GM12878 (cell line): ENCODE measurements at regions not wholly inside any gene's neighbourhood (a gene's known extent, or its start where the extent isn't known, plus 50 kb on each side); places are given as distances from the start of the nearest gene placed in this dataset.

Experiments used
- ATAC-seq: fragments of 200-7000 bp; cut with Tn5 transposase; 3 replicates; pipeline ENCODE4 v1.9.1; 2020; ENCODE audit warnings: mild to moderate bottlenecking, moderate library complexity
- BruUV-seq: library from RNA; stranded (reverse); fragments of 400-500 nt; replicated peaks from 2 replicates; lab custom pipeline; 2021; lab: Mats Ljungman, UMichigan
- CTCF ChIA-PET: fragments of 300-600 bp; sonication (Branson Sonifier 250); formaldehyde crosslinking; extraction: SDS; loops from one replicate; lab custom pipeline; 2021; ENCODE audit warnings: inconsistent platforms; lab: Yijun Ruan, JAX
- POLR2A ChIA-PET: fragments of 350-600 bp; formaldehyde crosslinking; extraction: SDS; loops from one replicate; lab custom pipeline; 2021; ENCODE audit warnings: inconsistent platforms; lab: Charles Lee
- RAD21 ChIA-PET: fragments of 300-600 bp; sonication (Branson Sonifier 250); formaldehyde crosslinking; loops from one replicate; lab custom pipeline; 2023; ENCODE audit warnings: antibody characterized with exemption; ENCODE audit not compliant: unreplicated experiment; lab: Charles Lee
- SMC1A ChIA-PET: fragments of 300-600 bp; sonication (Branson Sonifier 250); formaldehyde crosslinking; loops from one replicate; lab custom pipeline; 2023; ENCODE audit not compliant: unreplicated experiment, uncharacterized antibody; lab: Charles Lee
- DNase-seq: peaks from one replicate; pipeline ENCODE4 v3.0.0-alpha.2; 2011; ENCODE audit warnings: low read depth, low spot score
- FAIRE-seq: peaks from 3 replicates; lab custom pipeline; 2011; peaks lifted over from hg19 to GRCh38; lab: Jason Lieb, UNC
- H2AFZ ChIP-seq: 2 replicates; pipeline ENCODE4 v1.6.0; 2011; ENCODE audit warnings: low read depth, low read length, control low read depth; ENCODE audit not compliant: control insufficient read depth
- H3K27ac ChIP-seq: 2 replicates; pipeline ENCODE4 v1.5.1; 2011; ENCODE audit warnings: control low read depth; ENCODE audit not compliant: control insufficient read depth, insufficient read depth
- H3K27me3 ChIP-seq, 2 experiments: replicated peaks in 1 of 2; 2 replicates each; pipeline versions ENCODE4 v1.6.0 to v1.6.1; 2011; ENCODE audit warnings: low read length in 1 of 2; ENCODE audit not compliant: control insufficient read depth in 2 of 2, insufficient read depth in 2 of 2
- H3K36me3 ChIP-seq, 2 experiments: 2 replicates each; pipeline ENCODE4 v1.5.1; 2011; ENCODE audit warnings: low read length in 1 of 2; ENCODE audit not compliant: control insufficient read depth in 2 of 2, insufficient read depth in 2 of 2
- H3K4me1 ChIP-seq: 2 replicates; pipeline ENCODE4 v1.6.1; 2011; ENCODE audit warnings: mild to moderate bottlenecking, low read length, moderate library complexity, mixed read lengths; ENCODE audit not compliant: control insufficient read depth, insufficient read depth
- H3K4me2 ChIP-seq: 2 replicates; pipeline ENCODE4 v1.6.0; 2011; ENCODE audit warnings: control low read depth; ENCODE audit not compliant: control insufficient read depth, insufficient read depth
- H3K4me3 ChIP-seq: fragments of 200-600 bp; sonication (generic); 2 replicates; pipeline ENCODE4 v1.5.1; 2016
- H3K79me2 ChIP-seq: 2 replicates; pipeline ENCODE4 v1.6.0; 2011; ENCODE audit warnings: low read length; ENCODE audit not compliant: control insufficient read depth, insufficient read depth
- H3K9ac ChIP-seq: 2 replicates; pipeline ENCODE4 v1.8.0; 2011; ENCODE audit warnings: low read length, control low read depth, mixed read lengths; ENCODE audit not compliant: control insufficient read depth, insufficient read depth
- H3K9me3 ChIP-seq: replicated peaks from 3 replicates; pipeline ENCODE4 v1.5.1; 2011; ENCODE audit warnings: mild to moderate bottlenecking, low read length; ENCODE audit not compliant: control insufficient read depth, insufficient read depth
- H4K20me1 ChIP-seq: 2 replicates; pipeline ENCODE4 v1.6.0; 2011; ENCODE audit not compliant: control insufficient read depth, insufficient read depth
- E2F8 ChIP-seq: fragments of 450-650 bp; IDR thresholded peaks from 2 replicates; pipeline ENCODE4 v1.6.1; 2018; ENCODE audit warnings: mild to moderate bottlenecking, low read depth, moderate library complexity; ENCODE audit not compliant: partially characterized antibody
- ESRRA ChIP-seq: IDR thresholded peaks from 2 replicates; pipeline ENCODE4 v1.6.1; 2012; ENCODE audit warnings: mild to moderate bottlenecking, low read length, improper control_type of control experiment
- ETV6 ChIP-seq, 2 experiments: fragments of 450-650 bp in 1 of 2; IDR thresholded peaks in 1 of 2; conservative IDR thresholded peaks in 1 of 2; 2 replicates each; pipeline ENCODE4 v1.6.1; 2014; ENCODE audit warnings: antibody characterized with exemption in 1 of 2, borderline replicate concordance in 1 of 2, low read depth in 1 of 2, mild to moderate bottlenecking in 1 of 2, moderate library complexity in 1 of 2
- MXI1 ChIP-seq: fragments of 150-350 bp; IDR thresholded peaks from 2 replicates; pipeline ENCODE4 v1.6.1; 2011; ENCODE audit warnings: low read depth, mild to moderate bottlenecking, inconsistent platforms, low read length, improper control_type of control experiment
- NFYA ChIP-seq: IDR thresholded peaks from 2 replicates; pipeline ENCODE4 v1.6.1; 2011; ENCODE audit warnings: low read depth, mild to moderate bottlenecking, low read length, improper control_type of control experiment, borderline replicate concordance
- PAX5 ChIP-seq: IDR thresholded peaks from 2 replicates; pipeline ENCODE4 v1.6.1; 2011; ENCODE audit warnings: low read depth, low read length, borderline replicate concordance
- RAD51 ChIP-seq: fragments of 450-650 bp; IDR thresholded peaks from 2 replicates; pipeline ENCODE4 v1.6.1; 2016; ENCODE audit warnings: moderate library complexity, mild to moderate bottlenecking, inconsistent platforms
- ZNF24 ChIP-seq: fragments of 450-650 bp; IDR thresholded peaks from 2 replicates; pipeline ENCODE4 v1.6.1; 2017; ENCODE audit warnings: antibody characterized with exemption, mild to moderate bottlenecking
- ZNF687 ChIP-seq: fragments of 450-650 bp; IDR thresholded peaks from 2 replicates; pipeline ENCODE4 v1.6.1; 2017; ENCODE audit warnings: mild to moderate bottlenecking, moderate library complexity
- WGBS: methylation state at CpG from one replicate; pipeline ENCODE4 v1.1.6; 2016; ENCODE audit warnings: low lambda C conversion rate; ENCODE audit not compliant: insufficient replicate concordance, insufficient coverage; ENCODE audit errors: missing lambda C conversion rate; 5-methylcytosine and 5-hydroxymethylcytosine counted together
- in situ Hi-C: fragments of 300-500 bp; cut with MboI; formaldehyde crosslinking; loops from 9 replicates; pipeline ENCODE4 v1.14.3; 2018; ENCODE audit warnings: mixed read lengths
- intact Hi-C: fragments of 100-400 bp; cut with micrococcal nuclease; formaldehyde crosslinking; loops from one replicate; pipeline ENCODE4 v1.14.2; 2022; ENCODE audit not compliant: unreplicated experiment
- TF ChIP-seq, protein P1 (sequence below): fragments of 450-650 bp; IDR thresholded peaks from 2 replicates; pipeline ENCODE4 v1.6.1; 2016; ENCODE audit warnings: mild to moderate bottlenecking

- Histone ChIP-seq H3K27me3 (no peaks in the 10 kb centered on the region; a peak in 1 of 4 replicates), H3K79me2 (no peaks in the 10 kb centered on the region), H3K4me1 (no peaks in the 10 kb centered on the region), H2AFZ (no peak overlapping the region), H3K9me3 (no peaks in the 10 kb centered on the region), H4K20me1 (no peaks in the 10 kb centered on the region), H3K36me3 (no peaks in the 10 kb centered on the region), H3K4me2 (no peak overlapping the region), H3K9ac (no peak overlapping the region), H3K27ac (no peak overlapping the region), H3K4me3 (no peak overlapping the region)
- intact Hi-C loops: no loop called here
- 88% methylated on average over 1 of the region's 1 CpG for WGBS
- no TSS peak for BruUV-seq
- in situ Hi-C loops: no loop called here
- FAIRE-seq (no peak), DNase-seq (no peak), ATAC-seq (no peak)
- CTCF ChIA-PET: no interaction called here
- RAD21 ChIA-PET: no interaction called here
- POLR2A ChIA-PET: no interaction called here
- no peak for TF ChIP-seq ZNF24
- TF ChIP-seq ZNF687: no peak
- TF ChIP-seq MXI1: no peak
- SMC1A ChIA-PET: no interaction called here
Measured at GRCh38 chr18:53997064-53997463, 227.4 kb downstream of the MBD2 start.

DNA sequence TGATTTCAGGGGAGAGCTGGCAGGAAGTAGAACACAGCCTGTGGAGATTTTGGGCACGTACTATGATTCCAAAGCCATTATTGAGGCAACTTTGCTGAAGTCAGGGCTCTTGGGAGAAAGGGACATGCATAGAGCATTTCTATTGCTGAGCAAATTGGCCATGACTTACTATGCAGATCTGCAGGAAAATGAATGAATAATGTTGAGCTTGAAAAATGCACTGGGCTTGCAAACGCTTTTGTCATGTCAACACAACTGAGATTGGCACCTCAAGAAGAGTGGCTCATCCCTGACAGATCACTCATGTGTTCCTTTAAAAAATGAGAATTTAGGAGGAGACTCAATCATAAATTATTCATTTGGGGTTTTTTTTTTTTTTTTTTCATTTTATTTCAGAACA is 230.5 kb downstream of the MBD2 start:
- 35% methylated on average over 2 of the region's 2 CpGs for WGBS
- RAD21 ChIA-PET: no interaction called here
- no peaks in the 10 kb centered on the region for H3K9me3 ChIP-seq
- CTCF ChIA-PET: no interaction called here
- intact Hi-C loops (no loop called here), in situ Hi-C loops (no loop called here)
- H3K4me3 ChIP-seq: no peak overlapping the region
- no peaks in the 10 kb centered on the region for H3K27me3 ChIP-seq
- H3K27ac ChIP-seq: no peak overlapping the region
- TF ChIP-seq NFYA (no peak), PAX5 (no peak), E2F8 (no peak), ETV6 (conservative IDR thresholded peaks at IDR 0.05 in 1 of 2, IDR thresholded peaks at IDR 0.05 in 1 of 2; ENCODE audit: borderline replicate concordance in 1 of 2, low read depth in 1 of 2) (no peak), ESRRA (no peak), RAD51 (no peak)
- TF ChIP-seq, protein P1, sequence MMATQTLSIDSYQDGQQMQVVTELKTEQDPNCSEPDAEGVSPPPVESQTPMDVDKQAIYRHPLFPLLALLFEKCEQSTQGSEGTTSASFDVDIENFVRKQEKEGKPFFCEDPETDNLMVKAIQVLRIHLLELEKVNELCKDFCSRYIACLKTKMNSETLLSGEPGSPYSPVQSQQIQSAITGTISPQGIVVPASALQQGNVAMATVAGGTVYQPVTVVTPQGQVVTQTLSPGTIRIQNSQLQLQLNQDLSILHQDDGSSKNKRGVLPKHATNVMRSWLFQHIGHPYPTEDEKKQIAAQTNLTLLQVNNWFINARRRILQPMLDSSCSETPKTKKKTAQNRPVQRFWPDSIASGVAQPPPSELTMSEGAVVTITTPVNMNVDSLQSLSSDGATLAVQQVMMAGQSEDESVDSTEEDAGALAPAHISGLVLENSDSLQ: no peak
- FAIRE-seq: no peak
- no peak overlapping the region for H3K4me2 ChIP-seq
- H3K4me1 ChIP-seq: no peaks in the 10 kb centered on the region
- no peaks in the 10 kb centered on the region for H4K20me1 ChIP-seq
- H2AFZ ChIP-seq: no peak overlapping the region
- no TSS peak for BruUV-seq
- H3K9ac ChIP-seq: no peak overlapping the region
- DNase-seq: no peak
- SMC1A ChIA-PET: no interaction called here
- POLR2A ChIA-PET: no interaction called here
- no peak for ATAC-seq
- no peaks in the 10 kb centered on the region for H3K79me2 ChIP-seq
- H3K36me3 ChIP-seq: no peaks in the 10 kb centered on the region
